Mesenchymal stem cell (in vitro differentiated cells and primary cell): ENCODE measurements at regions not wholly inside any gene's neighbourhood (a gene's known extent, or its start where the extent isn't known, plus 50 kb on each side); places are given as distances from the start of the nearest gene placed in this dataset.
"Not testable (repeated sequence)": the region's sequence is repeated elsewhere in the genome, so short reads cannot be mapped to it uniquely, and the experiment has no call there.

Experiments
- DNase-seq: peaks from one replicate; pipeline ENCODE4 v3.0.0-alpha.2; 2013
- H2AFZ ChIP-seq: one replicate; pipeline ENCODE4 v1.6.1; 2013; ENCODE audit warnings: low read depth, mild to moderate bottlenecking, control low read depth, inconsistent platforms, low read length, moderate library complexity
- H2AK5ac ChIP-seq: 2 replicates; pipeline ENCODE4 v1.6.1; 2013; ENCODE audit warnings: low read length, moderate library complexity, mild to moderate bottlenecking, inconsistent platforms; ENCODE audit not compliant: severe bottlenecking
- H2BK120ac ChIP-seq: one replicate; pipeline ENCODE4 v1.6.1; 2013; ENCODE audit warnings: low read depth, mild to moderate bottlenecking, inconsistent platforms, low read length, moderate library complexity
- H2BK12ac ChIP-seq, 2 experiments: one replicate each; pipeline ENCODE4 v1.6.1; 2013; ENCODE audit warnings: inconsistent platforms in 2 of 2, low read length in 2 of 2, mild to moderate bottlenecking in 2 of 2, moderate library complexity in 2 of 2, control low read depth in 1 of 2
- H2BK15ac ChIP-seq: one replicate; pipeline ENCODE4 v1.6.1; 2013; ENCODE audit warnings: mild to moderate bottlenecking, low read depth, inconsistent platforms; ENCODE audit not compliant: poor library complexity, severe bottlenecking
- H2BK5ac ChIP-seq: 2 replicates; pipeline ENCODE4 v1.6.1; 2013; ENCODE audit warnings: low read depth, mild to moderate bottlenecking, low read length, control low read depth, inconsistent platforms; ENCODE audit not compliant: poor library complexity, severe bottlenecking
- H3K14ac ChIP-seq, 2 experiments: one replicate each; pipeline ENCODE4 v1.6.1; 2013; ENCODE audit warnings: inconsistent platforms in 2 of 2, low read length in 2 of 2, control low read depth in 1 of 2, mild to moderate bottlenecking in 1 of 2, moderate library complexity in 1 of 2
- H3K18ac ChIP-seq, 2 experiments: one replicate each; pipeline ENCODE4 v1.6.1; 2013; ENCODE audit warnings: inconsistent platforms in 2 of 2, low read length in 2 of 2, control low read depth in 1 of 2, low read depth in 1 of 2, mild to moderate bottlenecking in 1 of 2
- H3K23ac ChIP-seq, 2 experiments: one replicate each; pipeline ENCODE4 v1.6.1; 2013; ENCODE audit warnings: inconsistent platforms in 2 of 2, low read length in 2 of 2, mild to moderate bottlenecking in 2 of 2, moderate library complexity in 2 of 2, control low read depth in 1 of 2
- H3K27ac ChIP-seq: 2 replicates; pipeline ENCODE4 v1.5.1; 2013; ENCODE audit warnings: mild to moderate bottlenecking, moderate library complexity, low read length, control low read depth, inconsistent platforms; ENCODE audit not compliant: poor library complexity, severe bottlenecking
- H3K27me3 ChIP-seq, 2 experiments: 2 replicates each; pipeline versions ENCODE4 v1.6.1 to v1.7.0; 2013; ENCODE audit warnings: low read length in 2 of 2, mild to moderate bottlenecking in 2 of 2, moderate library complexity in 2 of 2, control low read depth in 1 of 2, inconsistent platforms in 1 of 2; ENCODE audit not compliant: control insufficient read depth in 1 of 2, insufficient read depth in 1 of 2
- H3K36me3 ChIP-seq, 2 experiments: 2 replicates each; pipeline versions ENCODE4 v1.6.1 to v1.7.0; 2013; ENCODE audit warnings: low read length in 2 of 2, control low read depth in 1 of 2, inconsistent platforms in 1 of 2, low read depth in 1 of 2, mild to moderate bottlenecking in 1 of 2; ENCODE audit not compliant: insufficient read depth in 2 of 2, control insufficient read depth in 1 of 2
- H3K4ac ChIP-seq, 2 experiments: one replicate each; pipeline ENCODE4 v1.6.1; 2013; ENCODE audit warnings: inconsistent platforms in 2 of 2, low read length in 2 of 2, mild to moderate bottlenecking in 2 of 2, moderate library complexity in 2 of 2, control low read depth in 1 of 2, low read depth in 1 of 2
- H3K4me1 ChIP-seq: 2 replicates; pipeline ENCODE4 v1.6.1; 2013; ENCODE audit warnings: low read depth, low read length, control low read depth; ENCODE audit not compliant: control insufficient read depth, insufficient read depth
- H3K4me2 ChIP-seq: 2 replicates; pipeline ENCODE4 v1.6.1; 2013; ENCODE audit warnings: low read length, mild to moderate bottlenecking, inconsistent platforms; ENCODE audit not compliant: poor library complexity, severe bottlenecking
- H3K4me3 ChIP-seq, 2 experiments: 2 replicates each; pipeline versions ENCODE4 v1.5.1 to v1.7.0; 2013; ENCODE audit warnings: low read length in 2 of 2, mild to moderate bottlenecking in 2 of 2, control low read depth in 1 of 2, low read depth in 1 of 2; ENCODE audit not compliant: insufficient read depth in 1 of 2
- H3K79me1 ChIP-seq: replicated peaks from 2 replicates; pipeline ENCODE4 v1.6.1; 2013; ENCODE audit warnings: mild to moderate bottlenecking, control low read depth, low read length, inconsistent platforms; ENCODE audit not compliant: poor library complexity, severe bottlenecking
- H3K9ac ChIP-seq: 2 replicates; pipeline ENCODE4 v1.7.0; 2013; ENCODE audit warnings: mild to moderate bottlenecking, low read length, moderate library complexity
- H3K9me3 ChIP-seq: 2 replicates; pipeline ENCODE4 v1.7.0; 2013; ENCODE audit warnings: mild to moderate bottlenecking, low read length; ENCODE audit not compliant: control insufficient read depth
- H4K8ac ChIP-seq: one replicate; pipeline ENCODE4 v1.6.1; 2013; ENCODE audit warnings: inconsistent platforms, mild to moderate bottlenecking, low read length, moderate library complexity
- H4K91ac ChIP-seq: one replicate; pipeline ENCODE4 v1.6.1; 2013; ENCODE audit warnings: mild to moderate bottlenecking, low read length, inconsistent platforms
- WGBS: methylation state at CpG from one replicate; pipeline ENCODE4 v1.1.7; 2013; ENCODE audit warnings: mixed read lengths; 5-methylcytosine and 5-hydroxymethylcytosine counted together

GRCh38 chr12:131223791-131224225 is 270.1 kb downstream of the ADGRD1 start:
- Histone ChIP-seq H2BK15ac (no peak overlapping the region), H3K4me2 (no peak overlapping the region), H3K27me3 (peaks cover 0 to 13% of the 10 kb centered on the region in 2 experiments), H4K8ac (no peak overlapping the region), H3K23ac (no peak overlapping the region), H2BK12ac (no peak overlapping the region), H2AFZ (no peak overlapping the region), H3K27ac (no peak overlapping the region), H3K4me3 (no peak overlapping the region), H3K9me3 (no peaks in the 10 kb centered on the region), H2BK5ac (no peak overlapping the region), H3K4me1 (no peaks in the 10 kb centered on the region), H3K9ac (no peak overlapping the region), H2AK5ac (no peak overlapping the region), H3K79me1 (no peaks in the 10 kb centered on the region), H2BK120ac (no peak overlapping the region), H3K14ac (no peak overlapping the region), H3K4ac (no peak overlapping the region), H4K91ac (no peak overlapping the region), H3K18ac (no peak overlapping the region), H3K36me3 (no peaks in the 10 kb centered on the region)
- DNase-seq, result no peak
- WGBS, result 94% methylated on average over 13 of the region's 13 CpGs

GRCh38 chr12:131224226-131225065 is 270.7 kb downstream of the ADGRD1 start:
- H2BK12ac ChIP-seq, H3K9me3 ChIP-seq, H2BK5ac ChIP-seq, H3K23ac ChIP-seq, H3K4me2 ChIP-seq, H4K91ac ChIP-seq, H2BK15ac ChIP-seq, H3K9ac ChIP-seq, H2AFZ ChIP-seq, H3K27ac ChIP-seq, H3K14ac ChIP-seq, H3K4me1 ChIP-seq, H3K4ac ChIP-seq, H4K8ac ChIP-seq, H2BK120ac ChIP-seq, H3K4me3 ChIP-seq, DNase-seq, H3K36me3 ChIP-seq, H3K18ac ChIP-seq, H2AK5ac ChIP-seq, H3K79me1 ChIP-seq: not testable (repeated sequence)
- WGBS, result 35% methylated on average over 8 of the region's 17 CpGs
- peaks cover 2 to 13% of the 10 kb centered on the region in 2 experiments for H3K27me3 ChIP-seq

- not testable (repeated sequence) for H3K4me3 ChIP-seq, H4K8ac ChIP-seq, H4K91ac ChIP-seq, H3K27ac ChIP-seq, H3K18ac ChIP-seq, H3K4me1 ChIP-seq, H3K4ac ChIP-seq, H3K9me3 ChIP-seq, H3K9ac ChIP-seq, H2BK120ac ChIP-seq, H3K23ac ChIP-seq, H2BK5ac ChIP-seq, H3K79me1 ChIP-seq, H3K14ac ChIP-seq, H2BK12ac ChIP-seq, H2BK15ac ChIP-seq, DNase-seq, H3K4me2 ChIP-seq, H2AK5ac ChIP-seq, H3K36me3 ChIP-seq, H2AFZ ChIP-seq
- WGBS, result no CpG with 5 or more reads among the region's 12 CpGs
- H3K27me3 ChIP-seq, result peaks cover 4 to 13% of the 10 kb centered on the region in 2 experiments
These were observed 271.3 kb downstream of the ADGRD1 start for GRCh38 chr12:131225066-131225380.

- Histone ChIP-seq H3K27ac (no peak overlapping the region), H3K4me3 (no peak overlapping the region), H2AK5ac (no peak overlapping the region), H3K79me1 (no peaks in the 10 kb centered on the region), H3K9ac (no peak overlapping the region), H2BK5ac (no peak overlapping the region), H3K9me3 (no peaks in the 10 kb centered on the region), H2BK15ac (no peak overlapping the region), H4K91ac (no peak overlapping the region), H3K18ac (no peak overlapping the region), H3K4me1 (no peaks in the 10 kb centered on the region), H4K8ac (no peak overlapping the region), H2BK12ac (no peak overlapping the region), H3K4ac (no peak overlapping the region), H3K36me3 (no peaks in the 10 kb centered on the region), H3K23ac (no peak overlapping the region), H3K4me2 (no peak overlapping the region), H3K14ac (no peak overlapping the region), H2BK120ac (no peak overlapping the region), H3K27me3 (peaks cover 4 to 20% of the 10 kb centered on the region in 2 experiments), H2AFZ (no peak overlapping the region)
- WGBS, result 56% methylated on average over 11 of the region's 12 CpGs
- no peak for DNase-seq
These were observed 272.9 kb downstream of the ADGRD1 start for GRCh38 chr12:131226345-131227265.
